Chondrocyte (in vitro differentiated cells): ENCODE measurements at regions not wholly inside any gene's neighbourhood (a gene's known extent, or its start where the extent isn't known, plus 50 kb on each side); places are given as distances from the start of the nearest gene placed in this dataset.

Experiments used
- DNase-seq: peaks from one replicate; pipeline ENCODE4 v3.0.0; 2021; ENCODE audit warnings: mixed read lengths, low spot score
- H3K27ac Mint-ChIP-seq: one replicate; pipeline ENCODE4 v1.8.0; 2021; ENCODE audit warnings: mild to moderate bottlenecking, moderate library complexity, mixed read lengths; ENCODE audit not compliant: unreplicated experiment
- H3K27me3 Mint-ChIP-seq: 2 replicates; pipeline ENCODE4 v1.8.0; 2021; ENCODE audit warnings: low read depth, mixed read lengths
- H3K36me3 Mint-ChIP-seq: 2 replicates; pipeline ENCODE4 v1.8.0; 2021; ENCODE audit warnings: low read depth, mixed read lengths
- H3K4me1 Mint-ChIP-seq: 2 replicates; pipeline ENCODE4 v1.8.0; 2021; ENCODE audit warnings: low read depth, mild to moderate bottlenecking, mixed read lengths
- H3K4me3 Mint-ChIP-seq: one replicate; pipeline ENCODE4 v1.8.0; 2021; ENCODE audit warnings: mild to moderate bottlenecking, moderate library complexity, mixed read lengths; ENCODE audit not compliant: unreplicated experiment
- H3K9me3 Mint-ChIP-seq: 2 replicates; pipeline ENCODE4 v1.8.0; 2021; ENCODE audit warnings: low read depth, mixed read lengths
- TF ChIP-seq, protein P1 (sequence below): fragments of 200-600 bp; sonication (generic); IDR thresholded peaks from 2 replicates; pipeline ENCODE4 v1.5.0; 2021; ENCODE audit warnings: antibody characterized with exemption, mild to moderate bottlenecking, moderate library complexity

DNA sequence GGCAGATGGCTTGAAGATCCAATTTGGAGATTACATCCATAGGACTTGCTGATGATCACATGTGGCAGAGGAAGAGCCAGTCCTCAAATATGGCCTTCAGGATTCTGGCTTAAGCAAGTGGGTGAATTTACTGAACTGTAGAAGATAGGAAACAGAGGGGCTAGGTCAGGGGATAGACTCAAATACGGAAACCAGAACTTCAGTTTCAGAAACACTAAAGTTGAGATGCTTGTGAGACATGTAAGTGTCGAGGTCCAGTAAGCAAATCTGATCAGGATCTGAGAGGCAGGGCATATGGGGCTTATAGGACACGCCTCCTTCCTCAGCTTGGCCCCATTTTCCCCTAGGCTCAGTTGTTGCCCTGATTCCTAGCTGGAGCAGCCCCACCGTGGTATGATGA lies 107.7 kb downstream of the LBH start:
- peaks cover 8% of the 10 kb centered on the region for H3K36me3 Mint-ChIP-seq
- H3K4me1 Mint-ChIP-seq = peaks cover 6% of the 10 kb centered on the region
- no peak overlapping the region for H3K27ac Mint-ChIP-seq
- no peak for DNase-seq
- H3K27me3 Mint-ChIP-seq = no peaks in the 10 kb centered on the region
- TF ChIP-seq, protein P1, sequence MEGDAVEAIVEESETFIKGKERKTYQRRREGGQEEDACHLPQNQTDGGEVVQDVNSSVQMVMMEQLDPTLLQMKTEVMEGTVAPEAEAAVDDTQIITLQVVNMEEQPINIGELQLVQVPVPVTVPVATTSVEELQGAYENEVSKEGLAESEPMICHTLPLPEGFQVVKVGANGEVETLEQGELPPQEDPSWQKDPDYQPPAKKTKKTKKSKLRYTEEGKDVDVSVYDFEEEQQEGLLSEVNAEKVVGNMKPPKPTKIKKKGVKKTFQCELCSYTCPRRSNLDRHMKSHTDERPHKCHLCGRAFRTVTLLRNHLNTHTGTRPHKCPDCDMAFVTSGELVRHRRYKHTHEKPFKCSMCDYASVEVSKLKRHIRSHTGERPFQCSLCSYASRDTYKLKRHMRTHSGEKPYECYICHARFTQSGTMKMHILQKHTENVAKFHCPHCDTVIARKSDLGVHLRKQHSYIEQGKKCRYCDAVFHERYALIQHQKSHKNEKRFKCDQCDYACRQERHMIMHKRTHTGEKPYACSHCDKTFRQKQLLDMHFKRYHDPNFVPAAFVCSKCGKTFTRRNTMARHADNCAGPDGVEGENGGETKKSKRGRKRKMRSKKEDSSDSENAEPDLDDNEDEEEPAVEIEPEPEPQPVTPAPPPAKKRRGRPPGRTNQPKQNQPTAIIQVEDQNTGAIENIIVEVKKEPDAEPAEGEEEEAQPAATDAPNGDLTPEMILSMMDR = no peak
- no peak overlapping the region for H3K4me3 Mint-ChIP-seq
- peaks cover 8% of the 10 kb centered on the region for H3K9me3 Mint-ChIP-seq

DNA sequence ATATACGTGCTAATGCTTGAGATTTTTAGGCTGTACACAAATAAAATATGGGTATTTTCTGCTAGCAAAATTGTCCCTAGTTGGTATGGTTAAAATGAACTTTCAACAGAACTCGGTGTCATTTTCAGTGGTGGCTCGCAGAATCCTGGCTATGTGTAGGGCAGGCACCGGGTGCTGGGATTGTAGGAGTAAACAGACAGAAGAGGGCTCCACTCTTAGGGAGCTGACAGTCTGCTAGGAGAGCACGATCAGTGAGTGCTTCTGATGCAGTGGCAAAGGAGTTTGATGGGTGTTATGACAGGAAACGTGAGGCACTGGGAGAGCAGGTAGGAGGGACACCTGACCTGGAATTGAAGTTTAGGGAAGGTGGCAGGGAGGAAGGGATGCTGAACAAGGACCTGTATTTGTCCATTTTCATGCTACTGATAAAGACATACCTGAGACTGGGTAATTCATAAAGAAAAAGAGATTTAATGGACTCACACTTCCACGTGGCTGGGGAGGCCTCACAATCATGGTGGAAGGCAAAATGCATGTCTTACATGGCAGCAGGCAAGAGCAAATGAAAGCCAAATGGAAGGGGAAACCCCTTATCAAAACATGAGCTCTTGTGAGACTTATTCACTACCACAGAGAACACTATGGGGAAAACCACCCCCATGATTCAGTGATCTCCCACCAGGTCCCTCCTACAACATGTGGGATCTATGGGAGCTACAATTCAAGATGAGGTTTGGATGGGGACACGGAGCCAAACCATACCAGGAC lies 105.4 kb upstream of the LCLAT1 start:
- peaks cover 6% of the 10 kb centered on the region for H3K4me1 Mint-ChIP-seq
- H3K27me3 Mint-ChIP-seq = no peaks in the 10 kb centered on the region
- peaks cover 8% of the 10 kb centered on the region for H3K36me3 Mint-ChIP-seq
- H3K4me3 Mint-ChIP-seq = no peak overlapping the region
- TF ChIP-seq, protein P1 = no peak
- no peak overlapping the region for H3K27ac Mint-ChIP-seq
- DNase-seq = no peak
- H3K9me3 Mint-ChIP-seq = peaks cover 8% of the 10 kb centered on the region

DNA sequence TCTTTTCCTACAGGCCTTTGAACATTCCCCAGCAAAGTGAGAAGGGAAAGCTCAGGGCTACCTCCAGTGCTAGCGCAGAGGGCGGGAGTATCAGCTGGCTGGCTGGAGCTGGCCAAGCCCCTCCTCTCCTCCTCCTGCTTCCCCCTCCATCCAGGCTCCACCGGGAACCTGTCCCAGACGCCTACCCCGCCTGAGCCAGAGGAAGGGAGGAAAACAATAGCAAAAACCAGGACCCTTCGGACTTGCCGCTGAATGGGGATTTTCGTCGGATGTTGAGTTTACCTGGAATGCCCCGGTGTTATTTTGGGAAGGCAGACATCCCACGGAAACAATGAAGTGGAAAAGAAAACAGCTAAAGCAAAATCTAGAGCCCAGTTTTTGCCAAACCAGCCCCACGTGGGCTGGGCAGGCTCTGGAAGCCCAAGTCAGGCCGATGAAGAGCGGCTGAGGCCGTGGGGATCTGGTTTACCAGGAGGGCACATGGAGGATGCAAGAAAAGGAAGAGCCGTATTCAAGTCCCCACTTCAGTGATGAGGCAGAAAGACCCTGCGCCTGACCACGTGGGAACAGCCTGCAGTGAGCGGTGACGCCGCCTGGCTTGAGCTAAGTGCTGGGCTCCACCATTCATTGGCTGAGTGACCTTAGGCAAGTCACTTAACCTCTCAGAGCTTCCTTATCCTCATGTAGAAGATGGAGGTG lies 100.4 kb upstream of the LCLAT1 start:
- H3K4me1 Mint-ChIP-seq = no peaks in the 10 kb centered on the region
- TF ChIP-seq, protein P1 = no peak
- H3K27ac Mint-ChIP-seq = no peak overlapping the region
- no peak for DNase-seq
- H3K27me3 Mint-ChIP-seq = no peaks in the 10 kb centered on the region
- peaks cover 8% of the 10 kb centered on the region for H3K9me3 Mint-ChIP-seq
- H3K4me3 Mint-ChIP-seq = no peak overlapping the region
- H3K36me3 Mint-ChIP-seq = peaks cover 8% of the 10 kb centered on the region

DNA sequence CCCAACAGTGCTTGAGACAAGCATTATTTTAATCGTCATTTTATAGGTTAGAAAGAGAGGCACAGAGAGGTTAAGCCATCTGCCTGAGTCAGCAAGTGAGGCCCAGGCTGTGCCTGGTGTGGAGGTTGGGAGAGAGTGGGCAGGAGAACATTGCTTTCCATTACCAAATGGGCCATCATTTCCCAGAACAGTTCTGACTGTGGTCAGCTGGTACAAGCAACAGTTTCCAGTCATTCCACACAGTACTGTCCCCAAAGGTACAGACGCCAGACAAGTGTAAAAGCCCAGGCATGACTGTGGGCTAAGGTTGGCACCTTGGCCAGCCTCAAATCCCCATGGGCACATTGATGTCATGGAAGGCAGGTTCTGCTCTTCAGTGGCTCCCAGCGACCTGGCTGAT lies 98.2 kb upstream of the LCLAT1 start:
- no peaks in the 10 kb centered on the region for H3K27me3 Mint-ChIP-seq
- H3K9me3 Mint-ChIP-seq = peaks cover 1% of the 10 kb centered on the region
- H3K4me3 Mint-ChIP-seq = no peak overlapping the region
- TF ChIP-seq, protein P1 = no peak
- H3K27ac Mint-ChIP-seq = no peak overlapping the region
- peaks cover under 1% of the 10 kb centered on the region for H3K36me3 Mint-ChIP-seq
- no peak for DNase-seq
- H3K4me1 Mint-ChIP-seq = no peaks in the 10 kb centered on the region

DNA sequence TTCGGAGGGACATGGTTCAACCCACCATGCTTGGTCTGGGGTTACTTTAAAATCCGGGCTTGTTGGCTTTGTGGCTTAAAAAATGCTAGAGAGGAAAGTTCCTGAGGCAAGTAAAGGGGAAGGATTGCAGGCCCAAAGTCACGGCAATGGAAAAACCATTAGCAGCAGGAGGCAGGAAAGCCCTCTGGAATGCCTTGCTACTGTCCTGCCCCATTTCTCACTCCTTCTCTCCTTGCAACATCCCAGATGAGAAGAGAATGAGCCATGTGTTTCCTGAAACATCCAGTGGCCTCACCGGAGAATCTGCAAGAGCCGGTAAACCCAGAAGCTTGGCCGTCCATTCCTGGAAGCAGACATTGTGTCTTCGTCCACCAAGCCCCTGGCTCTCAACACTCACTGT lies 97.4 kb upstream of the LCLAT1 start:
- Mint-ChIP-seq H3K9me3 (no peaks in the 10 kb centered on the region), H3K4me1 (no peaks in the 10 kb centered on the region), H3K27me3 (no peaks in the 10 kb centered on the region), H3K27ac (no peak overlapping the region), H3K4me3 (no peak overlapping the region), H3K36me3 (no peaks in the 10 kb centered on the region)
- TF ChIP-seq, protein P1 = no peak
- no peak for DNase-seq
